ENCODE measurements at regions not wholly inside any gene's neighbourhood (a gene's known extent, or its start where the extent isn't known, plus 50 kb on each side); places are given as distances from the start of the nearest gene placed in this dataset.

DNA sequence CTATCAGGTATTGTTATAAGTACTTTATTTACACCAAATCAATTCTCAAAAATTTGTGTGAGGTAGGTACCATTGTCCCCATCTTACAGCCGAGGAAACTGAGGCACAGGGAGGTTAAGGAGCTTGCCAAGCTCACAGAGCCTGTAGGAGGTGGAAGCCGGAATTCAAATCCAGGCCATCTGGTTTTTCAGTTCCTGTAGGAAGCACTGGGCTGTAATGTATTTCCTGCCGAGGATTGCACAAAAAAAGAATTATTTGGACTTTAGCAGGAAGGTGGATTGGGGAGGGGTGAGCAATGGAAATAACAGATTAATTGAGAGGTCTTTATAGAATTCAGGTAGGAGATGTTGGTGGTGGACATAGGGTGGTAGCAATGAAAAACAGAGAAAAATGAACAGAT, 315.3 kb upstream of the AUTS2 start:
- Histone ChIP-seq H3K9me3 (ENCODE audit: control insufficient read depth, insufficient read depth, low read length) (no peaks in the 10 kb centered on the region), H3K4me3 (ENCODE audit: low read length) (no peak overlapping the region), H3K79me2 (ENCODE audit: control insufficient read depth, low read length) (no peaks in the 10 kb centered on the region), H4K20me1 (ENCODE audit: control insufficient read depth, insufficient read depth, low read depth, low read length) (no peaks in the 10 kb centered on the region), H3K4me2 (ENCODE audit: low read length) (no peak overlapping the region), H3K4me1 (ENCODE audit: control insufficient read depth, low read length) (no peaks in the 10 kb centered on the region), H3K36me3 (ENCODE audit: control insufficient read depth, low read length) (no peaks in the 10 kb centered on the region), H3K27ac (ENCODE audit: low read depth, low read length) (no peak overlapping the region), H3K27me3 (ENCODE audit: control insufficient read depth, low read length) (no peaks in the 10 kb centered on the region), H3F3A (ENCODE audit: control insufficient read depth, insufficient read depth) (no peaks in the 10 kb centered on the region), H3K9me2 (replicated peaks; ENCODE audit: control insufficient read depth, low read length) (no peaks in the 10 kb centered on the region)
- TF ChIP-seq, protein P1, sequence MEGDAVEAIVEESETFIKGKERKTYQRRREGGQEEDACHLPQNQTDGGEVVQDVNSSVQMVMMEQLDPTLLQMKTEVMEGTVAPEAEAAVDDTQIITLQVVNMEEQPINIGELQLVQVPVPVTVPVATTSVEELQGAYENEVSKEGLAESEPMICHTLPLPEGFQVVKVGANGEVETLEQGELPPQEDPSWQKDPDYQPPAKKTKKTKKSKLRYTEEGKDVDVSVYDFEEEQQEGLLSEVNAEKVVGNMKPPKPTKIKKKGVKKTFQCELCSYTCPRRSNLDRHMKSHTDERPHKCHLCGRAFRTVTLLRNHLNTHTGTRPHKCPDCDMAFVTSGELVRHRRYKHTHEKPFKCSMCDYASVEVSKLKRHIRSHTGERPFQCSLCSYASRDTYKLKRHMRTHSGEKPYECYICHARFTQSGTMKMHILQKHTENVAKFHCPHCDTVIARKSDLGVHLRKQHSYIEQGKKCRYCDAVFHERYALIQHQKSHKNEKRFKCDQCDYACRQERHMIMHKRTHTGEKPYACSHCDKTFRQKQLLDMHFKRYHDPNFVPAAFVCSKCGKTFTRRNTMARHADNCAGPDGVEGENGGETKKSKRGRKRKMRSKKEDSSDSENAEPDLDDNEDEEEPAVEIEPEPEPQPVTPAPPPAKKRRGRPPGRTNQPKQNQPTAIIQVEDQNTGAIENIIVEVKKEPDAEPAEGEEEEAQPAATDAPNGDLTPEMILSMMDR (IDR thresholded peaks at IDR 0.05; ENCODE audit: low read depth, low read length, poor library complexity, severe bottlenecking) = no peak
- TF ChIP-seq EZH2phosphoT487 (IDR thresholded peaks at IDR 0.05; ENCODE audit: borderline replicate concordance, low read length) = no peak

DNA sequence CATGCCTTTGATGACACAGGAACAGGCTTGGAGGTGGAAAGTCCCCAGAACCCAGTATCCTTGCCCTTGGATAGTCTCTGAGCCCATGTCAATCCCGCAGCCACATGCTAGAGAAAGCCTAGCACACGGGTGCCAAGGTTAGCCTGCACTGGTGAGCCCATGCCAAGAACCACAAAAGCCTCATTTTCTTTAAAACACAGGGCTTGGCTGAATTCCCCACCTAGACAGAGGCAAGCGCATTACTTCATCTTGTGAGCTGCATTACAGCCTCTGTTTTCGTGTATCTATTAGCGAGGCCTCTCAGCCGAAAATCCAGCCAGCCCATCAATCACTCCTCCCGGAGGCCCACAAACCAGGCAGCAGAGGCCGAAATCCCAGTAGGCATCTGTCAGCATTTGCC, 314.9 kb upstream of the AUTS2 start:
- Histone ChIP-seq H4K20me1 (ENCODE audit: control insufficient read depth, insufficient read depth, low read depth, low read length) (no peaks in the 10 kb centered on the region), H3K4me2 (ENCODE audit: low read length) (no peak overlapping the region), H3K4me3 (ENCODE audit: low read length) (no peak overlapping the region), H3K4me1 (ENCODE audit: control insufficient read depth, low read length) (no peaks in the 10 kb centered on the region), H3K27me3 (ENCODE audit: control insufficient read depth, low read length) (no peaks in the 10 kb centered on the region), H3K9me2 (replicated peaks; ENCODE audit: control insufficient read depth, low read length) (no peaks in the 10 kb centered on the region), H3K9me3 (ENCODE audit: control insufficient read depth, insufficient read depth, low read length) (no peaks in the 10 kb centered on the region), H3F3A (ENCODE audit: control insufficient read depth, insufficient read depth) (no peaks in the 10 kb centered on the region), H3K36me3 (ENCODE audit: control insufficient read depth, low read length) (no peaks in the 10 kb centered on the region), H3K79me2 (ENCODE audit: control insufficient read depth, low read length) (no peaks in the 10 kb centered on the region), H3K27ac (ENCODE audit: low read depth, low read length) (no peak overlapping the region)
- TF ChIP-seq, protein P1 (IDR thresholded peaks at IDR 0.05; ENCODE audit: low read depth, low read length, poor library complexity, severe bottlenecking) = no peak
- no peak for TF ChIP-seq EZH2phosphoT487 (IDR thresholded peaks at IDR 0.05; ENCODE audit: borderline replicate concordance, low read length)

DNA sequence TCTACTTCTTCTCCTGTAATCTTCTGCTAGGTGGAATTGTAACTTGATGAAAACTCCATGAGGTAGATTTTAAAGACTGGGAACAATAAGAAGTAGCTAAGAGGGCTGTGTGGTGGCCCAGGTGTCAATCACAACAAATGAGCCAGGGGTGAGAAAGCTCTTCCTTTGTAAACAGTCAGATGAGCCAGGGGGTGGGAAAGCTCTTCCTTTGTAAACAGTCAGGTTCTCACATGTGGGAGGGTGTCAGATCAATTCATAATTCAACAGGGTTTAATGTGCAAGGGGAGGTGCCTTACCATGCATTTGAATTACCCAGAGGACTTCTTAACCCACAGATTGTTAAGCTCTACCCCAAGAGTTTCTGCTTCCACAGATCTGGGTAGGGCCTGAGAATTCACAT, 312.4 kb upstream of the AUTS2 start:
- Histone ChIP-seq H3K9me2 (replicated peaks; ENCODE audit: control insufficient read depth, low read length) (no peaks in the 10 kb centered on the region), H3K4me3 (ENCODE audit: low read length) (no peak overlapping the region), H3F3A (ENCODE audit: control insufficient read depth, insufficient read depth) (no peaks in the 10 kb centered on the region), H3K36me3 (ENCODE audit: control insufficient read depth, low read length) (no peaks in the 10 kb centered on the region), H3K27me3 (ENCODE audit: control insufficient read depth, low read length) (0 out of 2 replicates have a peak, but pooled peaks cover 3% of the 10 kb centered on the region), H3K4me1 (ENCODE audit: control insufficient read depth, low read length) (no peaks in the 10 kb centered on the region), H3K9me3 (ENCODE audit: control insufficient read depth, insufficient read depth, low read length) (no peaks in the 10 kb centered on the region), H3K79me2 (ENCODE audit: control insufficient read depth, low read length) (no peaks in the 10 kb centered on the region), H3K27ac (ENCODE audit: low read depth, low read length) (no peak overlapping the region), H4K20me1 (ENCODE audit: control insufficient read depth, insufficient read depth, low read depth, low read length) (no peaks in the 10 kb centered on the region), H3K4me2 (ENCODE audit: low read length) (no peak overlapping the region)
- TF ChIP-seq EZH2phosphoT487 (IDR thresholded peaks at IDR 0.05; ENCODE audit: borderline replicate concordance, low read length) = no peak
- TF ChIP-seq, protein P1 (IDR thresholded peaks at IDR 0.05; ENCODE audit: low read depth, low read length, poor library complexity, severe bottlenecking) = no peak

DNA sequence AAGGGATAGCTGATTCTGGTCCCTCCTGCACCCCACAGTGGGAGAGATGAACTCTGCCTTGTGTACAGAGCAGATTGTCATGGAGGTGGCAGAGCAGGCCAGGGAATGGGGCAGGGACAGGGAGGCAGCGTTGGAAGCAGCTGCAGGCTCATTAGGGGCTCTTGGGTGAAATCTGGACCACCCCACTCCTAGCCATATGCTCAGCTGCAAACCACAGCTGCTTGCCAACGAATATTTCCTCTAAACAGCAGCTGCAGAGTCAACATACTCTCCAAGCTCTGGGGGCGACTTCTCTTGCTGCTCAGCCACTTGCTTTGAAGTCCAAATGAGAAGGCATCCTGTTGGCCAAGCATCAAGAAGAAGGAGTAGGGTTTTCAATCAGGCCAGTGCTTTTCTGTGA, 302.3 kb upstream of the AUTS2 start:
- Histone ChIP-seq H3K4me1 (ENCODE audit: control insufficient read depth, low read length) (no peaks in the 10 kb centered on the region), H4K20me1 (ENCODE audit: control insufficient read depth, insufficient read depth, low read depth, low read length) (no peaks in the 10 kb centered on the region), H3K4me3 (ENCODE audit: low read length) (no peak overlapping the region), H3K79me2 (ENCODE audit: control insufficient read depth, low read length) (no peaks in the 10 kb centered on the region), H3K9me2 (replicated peaks; ENCODE audit: control insufficient read depth, low read length) (no peaks in the 10 kb centered on the region), H3K27ac (ENCODE audit: low read depth, low read length) (no peak overlapping the region), H3K36me3 (ENCODE audit: control insufficient read depth, low read length) (no peaks in the 10 kb centered on the region), H3K27me3 (ENCODE audit: control insufficient read depth, low read length) (no peaks in the 10 kb centered on the region), H3F3A (ENCODE audit: control insufficient read depth, insufficient read depth) (no peaks in the 10 kb centered on the region), H3K9me3 (ENCODE audit: control insufficient read depth, insufficient read depth, low read length) (no peaks in the 10 kb centered on the region), H3K4me2 (ENCODE audit: low read length) (no peak overlapping the region)
- no peak for TF ChIP-seq EZH2phosphoT487 (IDR thresholded peaks at IDR 0.05; ENCODE audit: borderline replicate concordance, low read length)
- TF ChIP-seq, protein P1 (IDR thresholded peaks at IDR 0.05; ENCODE audit: low read depth, low read length, poor library complexity, severe bottlenecking) = no peak

All from DOHH2 (cell line).